ENCODE measurements at regions not wholly inside any gene's neighbourhood (a gene's known extent, or its start where the extent isn't known, plus 50 kb on each side); places are given as distances from the start of the nearest gene placed in this dataset.
"Not testable (repeated sequence)": the region's sequence is repeated elsewhere in the genome, so short reads cannot be mapped to it uniquely, and the experiment has no call there.

GRCh38 chr1:213782941-213783672 is 204.7 kb upstream of the PROX1 start:
- no peak overlapping the region for H3K4me3 ChIP-seq (ENCODE audit: low read depth, low read length)
- no peak for DNase-seq (ENCODE audit: low read depth)

DNA sequence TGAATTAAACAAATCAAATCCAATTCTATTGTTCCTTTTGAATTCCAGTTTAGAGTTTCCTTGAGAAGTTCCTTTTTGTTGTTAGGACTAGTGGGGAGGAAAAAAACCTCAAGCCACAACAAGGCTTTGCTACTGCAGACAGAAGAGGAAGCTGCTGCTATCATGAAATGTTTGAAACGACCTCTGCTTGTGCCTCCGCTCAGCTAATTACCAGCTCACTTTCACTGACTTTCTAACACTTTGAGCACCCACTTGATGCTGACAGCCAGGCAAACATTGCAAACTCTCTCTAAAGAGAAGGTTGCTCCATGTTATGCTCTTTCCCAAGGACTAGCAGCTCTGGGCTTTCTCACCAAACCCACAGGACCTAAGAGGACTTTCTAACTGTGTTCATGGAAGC is 203.9 kb upstream of the PROX1 start:
- H3K4me3 ChIP-seq (ENCODE audit: low read depth, low read length) = no peak overlapping the region
- DNase-seq (ENCODE audit: low read depth) = no peak

- DNase-seq (ENCODE audit: low read depth) = no peak
- H3K4me3 ChIP-seq (ENCODE audit: low read depth, low read length) = no peak overlapping the region
These were observed 201.1 kb upstream of the PROX1 start for GRCh38 chr1:213786683-213787082.

DNA sequence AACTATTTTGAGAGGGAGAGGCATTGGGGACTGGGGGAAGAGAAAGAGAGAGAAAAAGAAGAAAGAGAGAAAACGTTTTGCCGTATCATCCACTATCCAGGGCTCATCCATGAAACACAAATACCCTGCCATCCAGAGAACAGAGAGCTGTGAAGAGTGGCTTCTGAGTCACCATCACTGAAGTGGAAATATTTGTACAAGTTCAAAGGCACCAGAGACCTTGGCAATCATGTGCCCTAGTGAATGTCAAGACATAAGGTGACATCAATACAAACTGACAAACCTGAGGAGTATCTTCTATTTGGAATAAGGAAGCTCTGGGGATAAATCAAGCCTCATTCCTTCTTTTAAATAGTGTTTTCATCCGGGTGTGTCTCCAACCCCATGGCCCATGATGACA is 197.2 kb upstream of the PROX1 start:
- H3K4me3 ChIP-seq (ENCODE audit: low read depth, low read length) = no peak overlapping the region
- no peak for DNase-seq (ENCODE audit: low read depth)

DNA sequence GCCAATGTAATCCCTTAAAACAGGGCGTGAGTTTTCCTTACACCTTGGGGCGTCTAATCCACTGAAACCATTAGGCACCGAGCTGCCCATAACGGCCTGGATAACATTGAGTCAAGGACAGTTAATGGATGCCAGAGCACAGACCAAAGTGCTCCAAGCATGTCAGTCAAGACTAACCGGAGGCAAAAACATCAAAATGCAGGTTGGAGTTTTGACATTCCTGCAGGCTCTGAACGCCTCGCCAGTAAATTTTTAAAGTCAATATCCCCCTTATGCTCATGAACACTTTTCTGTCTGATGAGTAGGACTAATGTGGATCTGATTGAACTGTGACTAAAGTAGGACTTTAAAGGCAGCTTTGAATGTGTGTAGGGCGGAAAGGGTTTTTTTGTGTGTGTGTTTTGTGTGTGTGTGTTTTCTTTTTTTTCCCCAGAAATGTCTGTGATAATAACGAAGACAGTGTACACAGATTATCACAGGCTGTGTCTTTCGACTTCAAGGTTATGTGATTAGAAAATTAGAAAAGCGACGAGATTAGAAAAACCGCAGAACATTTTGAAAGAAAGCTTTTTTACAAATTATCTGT is 194.2 kb upstream of the PROX1 start:
- H3K4me3 ChIP-seq (ENCODE audit: low read depth, low read length) = no peak overlapping the region
- no peak for DNase-seq (ENCODE audit: low read depth)

- DNase-seq (ENCODE audit: low read depth) = no peak
- H3K4me3 ChIP-seq (ENCODE audit: low read depth, low read length) = no peak overlapping the region
These were observed 191.2 kb upstream of the PROX1 start for GRCh38 chr1:213796525-213796924.

GRCh38 chr1:213808288-213808687 is 179.5 kb upstream of the PROX1 start:
- DNase-seq (ENCODE audit: low read depth); H3K4me3 ChIP-seq (ENCODE audit: low read depth, low read length): not testable (repeated sequence)

- no peak for DNase-seq (ENCODE audit: low read depth)
- no peak overlapping the region for H3K4me3 ChIP-seq (ENCODE audit: low read depth, low read length)
These were observed 170.6 kb upstream of the PROX1 start for GRCh38 chr1:213817156-213817555.

DNA sequence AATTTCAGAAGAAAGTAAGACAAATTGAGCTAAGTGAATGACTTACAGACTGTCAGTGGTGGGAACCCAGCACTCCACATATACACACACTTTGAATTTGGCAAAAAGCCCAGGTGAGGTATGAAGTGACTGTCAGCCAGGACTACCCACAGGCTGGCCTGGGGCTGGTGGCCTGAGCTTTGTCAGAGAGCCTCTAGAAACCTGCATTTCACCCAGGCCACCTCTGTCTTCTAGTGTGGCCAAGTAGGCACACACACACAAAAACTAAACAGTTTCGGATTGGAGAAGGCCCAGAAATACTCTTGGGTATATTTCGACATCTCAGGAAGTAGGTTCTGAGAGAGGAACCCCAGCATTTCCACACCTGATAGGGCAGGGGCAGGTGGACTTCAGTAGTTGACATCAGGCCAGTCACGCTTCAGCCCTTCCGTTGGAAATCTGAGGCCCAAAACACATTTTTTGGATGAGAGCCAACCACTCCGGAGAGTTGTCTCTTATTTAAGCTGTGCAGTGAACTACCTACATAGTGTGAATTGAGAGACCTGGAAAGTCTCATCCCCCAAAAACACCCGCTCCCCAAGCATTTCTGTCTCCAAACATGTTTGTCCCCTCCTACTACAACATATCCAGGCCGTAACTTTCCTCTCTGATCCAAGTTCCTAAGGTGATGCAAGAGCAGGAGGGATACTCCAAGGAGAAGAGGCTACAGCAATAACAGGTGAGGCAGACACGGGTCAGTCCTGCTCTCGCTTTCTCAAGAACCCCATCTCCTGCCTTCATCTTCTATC is 167.2 kb upstream of the PROX1 start:
- no peak for DNase-seq (ENCODE audit: low read depth)

DNA sequence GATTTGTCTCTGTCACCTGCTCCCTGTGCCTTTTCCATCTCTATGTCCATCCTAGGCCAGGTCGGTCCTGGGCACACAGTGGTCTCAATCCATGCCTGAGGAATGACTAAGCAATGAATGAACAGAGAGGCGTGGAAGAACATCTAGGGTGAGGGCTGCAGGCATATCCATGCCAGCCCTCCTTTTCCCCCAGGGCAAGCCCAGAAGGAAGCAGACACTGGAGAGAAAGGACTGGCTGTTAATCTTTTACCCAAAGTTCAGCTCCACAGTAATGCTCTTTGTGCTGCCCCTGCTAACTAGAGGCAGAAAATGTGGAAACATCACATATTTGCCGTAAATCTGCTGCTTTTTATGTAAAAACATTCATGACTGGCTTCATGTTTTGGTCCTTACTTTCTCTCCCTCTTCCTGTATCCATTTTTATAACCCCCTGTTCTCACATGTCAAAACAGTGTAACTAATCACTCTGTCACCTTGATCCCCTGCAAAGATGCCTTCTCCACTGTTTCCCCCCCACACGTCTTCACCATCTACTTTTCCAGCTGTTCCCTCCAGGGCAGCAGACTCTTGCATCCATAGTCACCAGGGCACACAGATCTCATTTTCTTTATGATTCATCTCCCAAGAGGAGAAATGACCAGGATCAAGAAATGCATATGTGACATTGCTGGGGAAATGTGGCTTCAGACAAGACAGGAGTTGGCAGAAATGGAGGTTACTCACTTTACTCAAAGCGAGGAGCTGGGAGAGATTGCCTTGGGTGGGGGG is 166.4 kb upstream of the PROX1 start:
- H3K4me3 ChIP-seq (ENCODE audit: low read depth, low read length) = no peak overlapping the region
- DNase-seq (ENCODE audit: low read depth) = no peak

More for the DNA sequence above, 167.2 kb upstream of the PROX1 start:
- H3K4me3 ChIP-seq (ENCODE audit: low read depth, low read length) = no peak overlapping the region

- DNase-seq (ENCODE audit: low read depth) = no peak
- no peak overlapping the region for H3K4me3 ChIP-seq (ENCODE audit: low read depth, low read length)
These were observed 165.8 kb upstream of the PROX1 start for GRCh38 chr1:213821943-213822334.

DNA sequence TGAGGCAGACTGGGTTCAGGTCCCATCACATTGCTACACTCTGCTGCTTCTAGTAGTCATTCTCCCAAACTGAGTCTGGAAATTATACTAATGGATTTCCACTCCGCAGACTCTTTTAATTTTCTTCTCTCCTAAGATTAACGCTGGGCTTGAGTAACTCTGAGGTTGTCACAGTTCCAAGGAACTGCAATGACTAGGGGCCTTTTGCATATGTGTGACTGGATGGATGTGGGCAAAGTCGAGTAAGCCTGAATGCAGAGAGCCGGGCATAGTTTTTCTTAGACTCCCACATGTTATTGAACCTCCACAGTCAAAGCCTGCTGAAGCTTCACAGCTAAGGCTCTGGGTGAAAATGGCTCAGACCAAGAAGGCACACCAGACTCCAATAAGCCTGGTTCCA is 160.9 kb upstream of the PROX1 start:
- DNase-seq (ENCODE audit: low read depth) = no peak

GRCh38 chr1:213828867-213829266 is 158.9 kb upstream of the PROX1 start:
- DNase-seq (ENCODE audit: low read depth) = no peak

More for the DNA sequence above, 160.9 kb upstream of the PROX1 start:
- no peak overlapping the region for H3K4me3 ChIP-seq (ENCODE audit: low read depth, low read length)

GRCh38 chr1:213829780-213830179 is 158.0 kb upstream of the PROX1 start:
- no peak for DNase-seq (ENCODE audit: low read depth)
- no peak overlapping the region for H3K4me3 ChIP-seq (ENCODE audit: low read depth, low read length)

More at GRCh38 chr1:213828867-213829266, 158.9 kb upstream of the PROX1 start:
- H3K4me3 ChIP-seq (ENCODE audit: low read depth, low read length) = no peak overlapping the region

- no peak for DNase-seq (ENCODE audit: low read depth)
- no peak overlapping the region for H3K4me3 ChIP-seq (ENCODE audit: low read depth, low read length)
These were observed 157.4 kb upstream of the PROX1 start for GRCh38 chr1:213830371-213830770.

DNA sequence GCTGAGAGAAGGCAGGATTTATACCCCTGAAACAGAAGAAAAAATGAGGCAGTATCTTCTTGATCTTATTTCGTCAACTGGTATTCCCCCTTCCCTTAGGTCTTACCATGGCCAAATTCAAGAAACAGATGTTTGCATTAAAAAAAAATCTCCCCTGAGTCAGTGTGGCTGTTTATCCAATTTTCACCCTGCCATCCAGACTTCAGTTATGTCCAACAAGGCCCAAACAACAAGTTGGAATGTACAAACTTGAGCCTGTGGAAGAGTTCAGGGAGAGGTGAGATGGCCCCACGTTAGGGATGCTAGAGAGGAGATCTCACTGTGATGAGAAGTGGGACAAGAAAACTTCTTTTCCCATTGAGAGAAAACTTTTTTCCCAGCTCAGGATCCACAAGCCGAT is 147.2 kb upstream of the PROX1 start:
- no peak overlapping the region for H3K4me3 ChIP-seq (ENCODE audit: low read depth, low read length)
- no peak for DNase-seq (ENCODE audit: low read depth)

DNA sequence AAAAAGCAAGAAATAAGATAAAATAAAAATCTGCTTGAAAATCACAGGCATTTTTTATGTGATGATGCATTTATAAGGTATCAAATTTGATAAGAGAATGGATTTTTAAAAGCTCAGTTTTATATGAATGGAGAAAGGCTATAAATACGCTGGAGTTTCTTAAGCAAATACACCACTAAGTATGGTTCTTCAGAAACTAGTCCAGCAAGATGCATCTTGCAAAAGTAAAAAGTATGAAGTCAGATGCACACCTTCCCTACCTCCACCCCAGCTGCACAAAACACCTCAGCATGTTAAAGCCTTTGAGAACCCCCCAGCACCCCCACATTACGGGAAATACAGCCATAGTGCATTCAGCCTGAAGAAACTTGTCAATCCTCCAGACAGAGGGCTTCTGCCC is 143.1 kb upstream of the PROX1 start:
- DNase-seq (ENCODE audit: low read depth) = no peak
- no peak overlapping the region for H3K4me3 ChIP-seq (ENCODE audit: low read depth, low read length)

GRCh38 chr1:213852107-213852506 is 135.7 kb upstream of the PROX1 start:
- no peak overlapping the region for H3K4me3 ChIP-seq (ENCODE audit: low read depth, low read length)
- no peak for DNase-seq (ENCODE audit: low read depth)

DNA sequence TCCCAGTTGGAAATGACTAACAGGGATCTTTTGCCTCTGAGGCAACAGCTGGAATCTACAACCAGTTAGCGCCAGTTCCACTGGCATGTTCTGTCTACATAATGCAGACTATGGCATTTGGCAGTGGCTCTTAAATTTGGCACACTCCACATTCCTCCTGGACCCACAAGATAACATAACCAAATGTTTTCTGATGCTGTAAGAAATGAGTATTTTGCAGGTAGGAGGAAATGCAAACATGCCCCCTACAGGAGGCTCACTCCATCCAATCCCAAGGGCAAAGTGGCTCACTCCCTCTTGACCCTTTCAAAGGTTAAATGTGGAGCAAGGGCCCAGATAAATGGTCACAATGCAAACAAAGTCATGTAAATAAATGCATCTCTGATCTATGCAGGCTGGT is 129.2 kb upstream of the PROX1 start:
- no peak overlapping the region for H3K4me3 ChIP-seq (ENCODE audit: low read depth, low read length)
- DNase-seq (ENCODE audit: low read depth) = no peak

DNA sequence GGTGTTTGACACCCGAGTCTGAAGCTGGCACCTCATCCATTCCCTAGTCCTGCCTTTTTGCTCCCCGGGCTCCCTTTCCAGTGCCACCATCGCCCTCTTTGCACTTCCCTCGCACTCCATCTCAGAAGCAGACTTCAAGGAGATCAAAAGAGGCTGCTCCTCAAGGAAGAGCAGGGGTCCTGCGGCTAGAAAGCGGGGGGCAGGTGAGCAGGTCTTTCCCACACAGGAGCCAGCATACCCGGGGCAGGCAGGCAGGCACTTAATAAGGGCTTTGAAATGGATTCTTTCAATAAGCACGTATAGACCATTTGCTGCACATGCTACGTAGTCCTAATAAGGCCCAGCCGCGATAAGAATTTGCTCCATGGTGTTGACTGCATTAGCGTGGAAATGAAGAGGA is 125.9 kb upstream of the PROX1 start:
- H3K4me3 ChIP-seq (ENCODE audit: low read depth, low read length) = no peak overlapping the region
- no peak for DNase-seq (ENCODE audit: low read depth)
